ENCODE measurements at regions not wholly inside any gene's neighbourhood (a gene's known extent, or its start where the extent isn't known, plus 50 kb on each side); places are given as distances from the start of the nearest gene placed in this dataset.

GRCh38 chr1:234980645-234981396 lies 147.8 kb downstream of the TOMM20 start (continued):
- TF ChIP-seq ZNF570 (CRISPR knock-in tag; IDR thresholded peaks at IDR 0.05; ENCODE audit: borderline replicate concordance) (no peak), ZNF414 (CRISPR knock-in tag; IDR thresholded peaks at IDR 0.05) (peak; percentile 87; the same call in 1 of the 2 replicates), ZBTB3 (CRISPR knock-in tag; IDR thresholded peaks at IDR 0.05; ENCODE audit: borderline replicate concordance, low read depth) (no peak), ZNF598 (CRISPR knock-in tag; IDR thresholded peaks at IDR 0.05; ENCODE audit: borderline replicate concordance) (no peak; the same call in 1 of the 2 replicates), BCLAF1 (IDR thresholded peaks at IDR 0.05) (no peak), SPEN (CRISPR knock-in tag; IDR thresholded peaks at IDR 0.05; ENCODE audit: low read depth) (peak; percentile 21; the same call in 1 of the 2 replicates), ADNP (CRISPR knock-in tag; IDR thresholded peaks at IDR 0.05) (no peak), ZNF441 (CRISPR knock-in tag; IDR thresholded peaks at IDR 0.05; ENCODE audit: borderline replicate concordance) (peak; percentile 15; the same call in 1 of the 2 replicates), AGO2 (optimal IDR thresholded peaks at IDR 0.05; ENCODE audit: low read depth, low read length) (no peak), ZNF180 (CRISPR knock-in tag; IDR thresholded peaks at IDR 0.05; ENCODE audit: borderline replicate concordance, low read depth) (no peak), SMYD3 (CRISPR knock-in tag; IDR thresholded peaks at IDR 0.05) (peak; percentile 49; the same call in 1 of the 2 replicates), ZNF704 (CRISPR knock-in tag; IDR thresholded peaks at IDR 0.05; ENCODE audit: borderline replicate concordance) (no peak), ZNF317 (CRISPR knock-in tag; IDR thresholded peaks at IDR 0.05) (no peak), TRAFD1 (CRISPR knock-in tag; IDR thresholded peaks at IDR 0.05; ENCODE audit: borderline replicate concordance) (no peak), BCL6 (CRISPR knock-in tag; IDR thresholded peaks at IDR 0.05) (peak; percentile 61), ZNF30 (CRISPR knock-in tag; IDR thresholded peaks at IDR 0.05) (no peak), ZBTB21 (CRISPR knock-in tag; IDR thresholded peaks at IDR 0.05) (peak; percentile 24; the same call in 1 of the 2 replicates), POLR2G (IDR thresholded peaks at IDR 0.05; ENCODE audit: low read depth, low read length) (no peak; the same call in 1 of the 2 replicates), SSRP1 (CRISPR knock-in tag; IDR thresholded peaks at IDR 0.05) (0 out of 2 replicates have a peak, but pooled peaks have one; percentile 22), RBFOX2 (IDR thresholded peaks at IDR 0.05; ENCODE audit: low read depth, low read length) (no peak; the same call in 1 of the 2 replicates), NFYC (CRISPR knock-in tag; IDR thresholded peaks at IDR 0.05) (no peak), GABPB1 (CRISPR knock-in tag; IDR thresholded peaks at IDR 0.05) (peak; percentile 66), ZNF333 (CRISPR knock-in tag; IDR thresholded peaks at IDR 0.05; ENCODE audit: borderline replicate concordance) (no peak), ZNF225 (CRISPR knock-in tag; IDR thresholded peaks at IDR 0.05) (no peak)
